Stimulated activated CD4-positive, alpha-beta T cell treated with anti-CD3 and anti-CD28 coated beads, TNF-alpha, amount 100 ng/mL, for 24 hours (primary cell): ENCODE measurements at regions not wholly inside any gene's neighbourhood (a gene's known extent, or its start where the extent isn't known, plus 50 kb on each side); places are given as distances from the start of the nearest gene placed in this dataset.

ENCODE experiments used
- DNase-seq, 3 experiments: peaks; one replicate each; pipeline ENCODE4 v3.0.0-alpha.2; 2020; ENCODE audit warnings: low read depth in 3 of 3

- DNase-seq = no peak
Observed at GRCh38 chr1:199956005-199956404, 71.5 kb upstream of the NR5A2 start.

- no peak for DNase-seq
Observed at GRCh38 chr1:199959033-199959774, 68.3 kb upstream of the NR5A2 start.

- no peak for DNase-seq
Observed at GRCh38 chr1:199959775-199960110, 67.8 kb upstream of the NR5A2 start.

GRCh38 chr1:199970125-199970524 is 57.4 kb upstream of the NR5A2 start:
- DNase-seq = no peak

GRCh38 chr1:199976496-199977144 is 50.9 kb upstream of the NR5A2 start:
- no peak for DNase-seq
